IMR-90 (cell line): ENCODE measurements at regions not wholly inside any gene's neighbourhood (a gene's known extent, or its start where the extent isn't known, plus 50 kb on each side); places are given as distances from the start of the nearest gene placed in this dataset.

ENCODE experiments used
- CEBPB ChIP-seq: IDR thresholded peaks from 2 replicates; pipeline ENCODE4 v1.6.1; 2012; ENCODE audit warnings: low read depth, low read length, improper control_type of control experiment
- MAFK ChIP-seq: IDR thresholded peaks from 2 replicates; pipeline ENCODE4 v1.6.1; 2012; ENCODE audit warnings: low read depth, low read length, improper control_type of control experiment
- MAZ ChIP-seq: IDR thresholded peaks from 2 replicates; pipeline ENCODE4 v1.6.1; 2012; ENCODE audit warnings: low read depth, mild to moderate bottlenecking, low read length, improper control_type of control experiment, moderate library complexity, borderline replicate concordance
- MXI1 ChIP-seq: IDR thresholded peaks from 2 replicates; pipeline ENCODE4 v1.6.1; 2012; ENCODE audit warnings: low read depth, mild to moderate bottlenecking, low read length, moderate library complexity, borderline replicate concordance
- POLR2A ChIP-seq: IDR thresholded peaks from 2 replicates; pipeline ENCODE4 v1.6.1; 2012; ENCODE audit warnings: mild to moderate bottlenecking, low read depth, low read length
- RAD21 ChIP-seq: IDR thresholded peaks from 2 replicates; pipeline ENCODE4 v1.6.1; 2012; ENCODE audit warnings: low read length, improper control_type of control experiment
- TF ChIP-seq, protein P1 (sequence below): conservative IDR thresholded peaks from 2 replicates; pipeline ENCODE4 v1.5.1; 2012; ENCODE audit warnings: mild to moderate bottlenecking, low read depth, low read length, improper control_type of control experiment

DNA sequence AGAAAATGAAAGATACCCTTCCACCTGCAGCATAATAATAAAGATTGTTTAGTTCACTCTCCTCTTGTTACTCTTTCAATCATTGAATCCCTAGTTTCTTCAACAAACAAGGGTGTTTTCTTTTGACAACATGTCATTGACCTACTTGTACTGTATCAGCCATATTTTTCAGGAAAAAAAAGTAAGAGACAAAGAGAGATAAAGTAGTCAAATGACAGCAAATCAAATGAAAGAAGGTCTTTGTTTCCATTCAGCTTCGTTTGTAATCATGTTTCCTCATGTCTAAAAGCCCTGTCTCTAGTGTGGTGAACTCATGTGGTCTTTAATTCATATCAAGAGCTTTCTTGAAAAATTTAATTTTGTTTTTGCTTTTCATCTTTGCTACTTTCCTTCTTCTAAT, 557.8 kb upstream of the LRATD1 start:
- TF ChIP-seq RAD21 = no peak
- TF ChIP-seq, protein P1, sequence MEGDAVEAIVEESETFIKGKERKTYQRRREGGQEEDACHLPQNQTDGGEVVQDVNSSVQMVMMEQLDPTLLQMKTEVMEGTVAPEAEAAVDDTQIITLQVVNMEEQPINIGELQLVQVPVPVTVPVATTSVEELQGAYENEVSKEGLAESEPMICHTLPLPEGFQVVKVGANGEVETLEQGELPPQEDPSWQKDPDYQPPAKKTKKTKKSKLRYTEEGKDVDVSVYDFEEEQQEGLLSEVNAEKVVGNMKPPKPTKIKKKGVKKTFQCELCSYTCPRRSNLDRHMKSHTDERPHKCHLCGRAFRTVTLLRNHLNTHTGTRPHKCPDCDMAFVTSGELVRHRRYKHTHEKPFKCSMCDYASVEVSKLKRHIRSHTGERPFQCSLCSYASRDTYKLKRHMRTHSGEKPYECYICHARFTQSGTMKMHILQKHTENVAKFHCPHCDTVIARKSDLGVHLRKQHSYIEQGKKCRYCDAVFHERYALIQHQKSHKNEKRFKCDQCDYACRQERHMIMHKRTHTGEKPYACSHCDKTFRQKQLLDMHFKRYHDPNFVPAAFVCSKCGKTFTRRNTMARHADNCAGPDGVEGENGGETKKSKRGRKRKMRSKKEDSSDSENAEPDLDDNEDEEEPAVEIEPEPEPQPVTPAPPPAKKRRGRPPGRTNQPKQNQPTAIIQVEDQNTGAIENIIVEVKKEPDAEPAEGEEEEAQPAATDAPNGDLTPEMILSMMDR = no peak
- no peak for TF ChIP-seq POLR2A
- TF ChIP-seq MAFK = no peak
- no peak for TF ChIP-seq CEBPB
- TF ChIP-seq MAZ = no peak
- no peak for TF ChIP-seq MXI1
